ENCODE measurements at regions not wholly inside any gene's neighbourhood (a gene's known extent, or its start where the extent isn't known, plus 50 kb on each side); places are given as distances from the start of the nearest gene placed in this dataset.

DNA sequence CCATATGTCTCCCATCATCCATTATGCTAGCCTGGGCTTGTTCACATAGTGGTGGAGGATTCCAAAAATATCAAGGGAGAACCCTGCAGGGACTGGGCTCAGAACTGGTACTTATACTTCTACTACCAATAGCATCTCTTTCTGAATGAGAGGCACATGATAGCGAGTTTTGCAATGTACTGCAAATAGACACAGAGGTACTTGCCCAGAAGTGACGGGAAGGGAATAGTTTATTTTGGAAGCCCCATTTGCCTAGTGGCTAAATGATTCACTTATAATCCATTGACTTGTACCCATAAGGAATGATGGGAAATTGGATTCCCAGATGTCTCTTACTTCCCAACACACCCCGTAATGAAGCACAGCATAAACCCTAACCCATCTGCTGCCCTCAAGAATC, 124.8 kb upstream of the ERCC4 start:
- CTCF ChIA-PET (ENCODE audit: unreplicated experiment): no interaction called here

DNA sequence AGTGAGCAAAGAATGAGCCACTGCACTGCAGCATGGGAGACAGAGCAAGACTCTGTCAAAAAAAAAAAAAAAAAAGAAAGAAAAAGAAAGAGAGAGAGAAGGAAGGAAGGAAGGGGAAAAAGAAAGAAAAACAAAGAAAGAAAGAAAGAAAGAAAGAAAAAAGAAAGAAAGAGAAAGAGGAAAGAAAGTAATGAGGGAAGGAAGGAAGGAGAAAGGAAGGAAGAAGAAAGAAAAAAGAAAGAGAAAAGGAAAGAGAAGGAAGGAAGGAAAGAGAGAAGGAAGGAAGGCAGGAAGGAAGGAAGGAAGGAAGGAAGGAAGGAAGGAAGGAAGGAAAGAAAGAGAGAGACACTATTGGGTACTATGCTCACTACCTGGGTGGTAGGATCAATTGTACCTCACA, 122.2 kb upstream of the ERCC4 start:
- ChIA-PET CTCF (ENCODE audit: unreplicated experiment) (no interaction called here), POLR2A (interaction anchor here (1.1 kb wide), 1 partner anchor 10 kb away, joined by 4 read pairs; no protein-coding TSS in a partner anchor)
- Histone ChIP-seq H3K9me2 (ENCODE audit: insufficient read depth, low read length) (no peaks in the 10 kb centered on the region), H4K20me1 (ENCODE audit: insufficient read depth, low read length) (no peaks in the 10 kb centered on the region), H2AFZ (ENCODE audit: low read length) (no peak overlapping the region), H3K4me1 (ENCODE audit: insufficient read depth, low read length, poor library complexity, severe bottlenecking) (no peaks in the 10 kb centered on the region), H3K4me2 (ENCODE audit: low read length) (no peak overlapping the region), H3K4me3 (ENCODE audit: low read depth, low read length, poor library complexity, severe bottlenecking) (no peak overlapping the region), H3K36me3 (ENCODE audit: insufficient read depth, low read length) (no peaks in the 10 kb centered on the region), H3K27ac (ENCODE audit: low read depth, low read length, poor library complexity, severe bottlenecking) (no peak overlapping the region), H3K9me3 (ENCODE audit: low read length) (no peaks in the 10 kb centered on the region), H3K79me2 (ENCODE audit: insufficient read depth, low read depth, low read length) (no peaks in the 10 kb centered on the region)
- intact Hi-C loops (cut with micrococcal nuclease; ENCODE audit: unreplicated experiment): no loop called here
- DNase-seq (ENCODE audit: low spot score): no peak
- BruUV-seq (replicated peaks): no TSS peak
- TF ChIP-seq, protein P1, sequence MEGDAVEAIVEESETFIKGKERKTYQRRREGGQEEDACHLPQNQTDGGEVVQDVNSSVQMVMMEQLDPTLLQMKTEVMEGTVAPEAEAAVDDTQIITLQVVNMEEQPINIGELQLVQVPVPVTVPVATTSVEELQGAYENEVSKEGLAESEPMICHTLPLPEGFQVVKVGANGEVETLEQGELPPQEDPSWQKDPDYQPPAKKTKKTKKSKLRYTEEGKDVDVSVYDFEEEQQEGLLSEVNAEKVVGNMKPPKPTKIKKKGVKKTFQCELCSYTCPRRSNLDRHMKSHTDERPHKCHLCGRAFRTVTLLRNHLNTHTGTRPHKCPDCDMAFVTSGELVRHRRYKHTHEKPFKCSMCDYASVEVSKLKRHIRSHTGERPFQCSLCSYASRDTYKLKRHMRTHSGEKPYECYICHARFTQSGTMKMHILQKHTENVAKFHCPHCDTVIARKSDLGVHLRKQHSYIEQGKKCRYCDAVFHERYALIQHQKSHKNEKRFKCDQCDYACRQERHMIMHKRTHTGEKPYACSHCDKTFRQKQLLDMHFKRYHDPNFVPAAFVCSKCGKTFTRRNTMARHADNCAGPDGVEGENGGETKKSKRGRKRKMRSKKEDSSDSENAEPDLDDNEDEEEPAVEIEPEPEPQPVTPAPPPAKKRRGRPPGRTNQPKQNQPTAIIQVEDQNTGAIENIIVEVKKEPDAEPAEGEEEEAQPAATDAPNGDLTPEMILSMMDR (conservative IDR thresholded peaks at IDR 0.05; ENCODE audit: low read length): no peak
- no peak for TF ChIP-seq EZH2phosphoT487 (IDR thresholded peaks at IDR 0.05; ENCODE audit: borderline replicate concordance, low read depth, low read length)

More for the DNA sequence above, 124.8 kb upstream of the ERCC4 start:
- H3K9me3 ChIP-seq (ENCODE audit: low read length): no peaks in the 10 kb centered on the region
- no peaks in the 10 kb centered on the region for H3K36me3 ChIP-seq (ENCODE audit: insufficient read depth, low read length)
- BruUV-seq (replicated peaks): no TSS peak
- intact Hi-C loops (cut with micrococcal nuclease; ENCODE audit: unreplicated experiment): no loop called here
- H3K79me2 ChIP-seq (ENCODE audit: insufficient read depth, low read depth, low read length): no peaks in the 10 kb centered on the region
- H3K4me1 ChIP-seq (ENCODE audit: insufficient read depth, low read length, poor library complexity, severe bottlenecking): no peaks in the 10 kb centered on the region
- no peak for TF ChIP-seq EZH2phosphoT487 (IDR thresholded peaks at IDR 0.05; ENCODE audit: borderline replicate concordance, low read depth, low read length)
- TF ChIP-seq, protein P1 (conservative IDR thresholded peaks at IDR 0.05; ENCODE audit: low read length): no peak
- H3K4me3 ChIP-seq (ENCODE audit: low read depth, low read length, poor library complexity, severe bottlenecking): no peak overlapping the region
- no peak overlapping the region for H2AFZ ChIP-seq (ENCODE audit: low read length)
- no peak overlapping the region for H3K4me2 ChIP-seq (ENCODE audit: low read length)
- DNase-seq (ENCODE audit: low spot score): no peak
- no peaks in the 10 kb centered on the region for H3K9me2 ChIP-seq (ENCODE audit: insufficient read depth, low read length)
- H3K27ac ChIP-seq (ENCODE audit: low read depth, low read length, poor library complexity, severe bottlenecking): no peak overlapping the region
- H4K20me1 ChIP-seq (ENCODE audit: insufficient read depth, low read length): no peaks in the 10 kb centered on the region
- POLR2A ChIA-PET: no interaction called here

DNA sequence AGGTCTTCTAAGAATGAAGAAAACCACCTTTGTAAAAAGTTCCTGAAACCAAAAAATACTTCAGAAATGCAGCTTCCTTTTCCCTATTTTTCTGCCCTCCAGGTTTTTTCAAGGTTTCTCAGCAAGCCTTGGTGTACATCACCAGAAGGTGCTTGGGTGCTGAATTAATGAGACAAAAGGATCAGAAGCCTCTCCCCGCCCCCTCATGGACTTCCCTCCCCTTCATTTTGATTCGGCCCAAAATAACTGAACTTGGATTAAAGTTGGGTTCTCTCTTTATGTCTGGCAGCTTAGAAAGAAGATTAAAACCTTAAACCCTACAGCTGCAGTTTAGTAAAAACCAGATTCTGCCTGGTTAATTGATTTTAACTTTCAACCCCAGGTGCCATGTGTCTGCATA, 121.7 kb upstream of the ERCC4 start:
- ChIA-PET POLR2A (interaction anchor here (0.6 to 1.1 kb wide), 2 partner anchors 9 to 10 kb away, joined by 3 to 4 read pairs; no protein-coding TSS in a partner anchor), CTCF (ENCODE audit: unreplicated experiment) (no interaction called here)
- TF ChIP-seq, protein P1 (conservative IDR thresholded peaks at IDR 0.05; ENCODE audit: low read length): no peak
- no peak for TF ChIP-seq EZH2phosphoT487 (IDR thresholded peaks at IDR 0.05; ENCODE audit: borderline replicate concordance, low read depth, low read length)

More for the DNA sequence above, 121.7 kb upstream of the ERCC4 start:
- no peaks in the 10 kb centered on the region for H3K36me3 ChIP-seq (ENCODE audit: insufficient read depth, low read length)
- no peaks in the 10 kb centered on the region for H3K9me2 ChIP-seq (ENCODE audit: insufficient read depth, low read length)
- no TSS peak for BruUV-seq (replicated peaks)
- no peak overlapping the region for H3K4me2 ChIP-seq (ENCODE audit: low read length)
- DNase-seq (ENCODE audit: low spot score): no peak
- intact Hi-C loops (cut with micrococcal nuclease; ENCODE audit: unreplicated experiment): no loop called here
- H3K4me3 ChIP-seq (ENCODE audit: low read depth, low read length, poor library complexity, severe bottlenecking): no peak overlapping the region
- no peaks in the 10 kb centered on the region for H4K20me1 ChIP-seq (ENCODE audit: insufficient read depth, low read length)
- H3K79me2 ChIP-seq (ENCODE audit: insufficient read depth, low read depth, low read length): no peaks in the 10 kb centered on the region
- H3K4me1 ChIP-seq (ENCODE audit: insufficient read depth, low read length, poor library complexity, severe bottlenecking): no peaks in the 10 kb centered on the region
- H3K27ac ChIP-seq (ENCODE audit: low read depth, low read length, poor library complexity, severe bottlenecking): no peak overlapping the region
- no peak overlapping the region for H2AFZ ChIP-seq (ENCODE audit: low read length)
- H3K9me3 ChIP-seq (ENCODE audit: low read length): no peaks in the 10 kb centered on the region

All from OCI-LY7 (cell line).